Endothelial cell of umbilical vein (primary cell): ENCODE measurements at regions not wholly inside any gene's neighbourhood (a gene's known extent, or its start where the extent isn't known, plus 50 kb on each side); places are given as distances from the start of the nearest gene placed in this dataset.

Experiments
- BruUV-seq: library from RNA; stranded (reverse); fragments of 400-500 nt; replicated peaks from 2 replicates; lab custom pipeline; 2021; lab: Mats Ljungman, UMichigan
- CTCF ChIA-PET: fragments of 300-600, 350-600 bp; sonication (Branson Sonifier 250); formaldehyde crosslinking; loops from one replicate; lab custom pipeline; 2021; ENCODE audit warnings: antibody characterized with exemption, inconsistent platforms; lab: Charles Lee
- POLR2A ChIA-PET: fragments of 300-600, 350-600 bp; sonication (Branson Sonifier 250); formaldehyde crosslinking; loops from one replicate; lab custom pipeline; 2021; ENCODE audit warnings: antibody characterized with exemption, inconsistent platforms; lab: Charles Lee
- DNase-seq: peaks from one replicate; pipeline ENCODE4 v3.0.0-alpha.2; 2011; ENCODE audit warnings: low read depth, low spot score
- FAIRE-seq: peaks from 2 replicates; lab custom pipeline; 2011; peaks lifted over from hg19 to GRCh38; lab: Jason Lieb, UNC
- H2AFZ ChIP-seq: 2 replicates; pipeline ENCODE4 v1.6.0; 2012; ENCODE audit warnings: low read depth, low read length, control low read depth, inconsistent platforms
- H3K27ac ChIP-seq: 2 replicates; pipeline ENCODE4 v1.5.1; 2011; ENCODE audit warnings: low read depth, mild to moderate bottlenecking, control low read depth, low read length, moderate library complexity; ENCODE audit not compliant: insufficient read depth
- H3K27me3 ChIP-seq, 2 experiments: 2 replicates each; pipeline versions ENCODE4 v1.6.0 to v1.6.1; 2011; ENCODE audit warnings: low read length in 2 of 2, mixed read lengths in 1 of 2; ENCODE audit not compliant: control insufficient read depth in 2 of 2, insufficient read depth in 2 of 2
- H3K36me3 ChIP-seq, 2 experiments: 2 replicates in 1 of 2; 3 replicates in 1 of 2; pipeline ENCODE4 v1.5.1; 2011; ENCODE audit warnings: low read length in 2 of 2, mild to moderate bottlenecking in 1 of 2, moderate library complexity in 1 of 2; ENCODE audit not compliant: control insufficient read depth in 2 of 2, insufficient read depth in 2 of 2; ENCODE audit errors: extremely low read depth in 1 of 2
- H3K4me1 ChIP-seq: 3 replicates; pipeline ENCODE4 v1.5.1; 2011; ENCODE audit warnings: mild to moderate bottlenecking, low read length; ENCODE audit not compliant: control insufficient read depth, insufficient read depth; ENCODE audit errors: extremely low read depth
- H3K4me2 ChIP-seq: 2 replicates; pipeline ENCODE4 v1.6.1; 2011; ENCODE audit warnings: low read length, control low read depth, mixed read lengths; ENCODE audit not compliant: insufficient read depth
- H3K4me3 ChIP-seq, 3 experiments: fragments of 200-600 bp in 1 of 3; sonication (generic), shearing (Covaris generic) in 1 of 3; replicated peaks in 1 of 3; 2 replicates each; pipeline ENCODE4 v1.5.1; 2011 to 2016; ENCODE audit warnings: control low read depth in 3 of 3, low read length in 3 of 3, mild to moderate bottlenecking in 2 of 3, inconsistent platforms in 1 of 3, low read depth in 1 of 3, moderate library complexity in 1 of 3; ENCODE audit not compliant: insufficient read depth in 1 of 3
- H3K79me2 ChIP-seq: 2 replicates; pipeline ENCODE4 v1.6.0; 2012; ENCODE audit warnings: low read length, inconsistent platforms; ENCODE audit not compliant: control insufficient read depth, insufficient read depth
- H3K9ac ChIP-seq: replicated peaks from 2 replicates; pipeline ENCODE3; 2011; ENCODE audit warnings: low read length, control low read depth; ENCODE audit not compliant: insufficient read depth; ENCODE audit errors: extremely low read depth
- H3K9me1 ChIP-seq: replicated peaks from 3 replicates; pipeline ENCODE4 v1.6.0; 2011; ENCODE audit warnings: mild to moderate bottlenecking, low read length; ENCODE audit not compliant: control insufficient read depth, insufficient read depth; ENCODE audit errors: extremely low read depth
- H3K9me3 ChIP-seq: replicated peaks from 2 replicates; pipeline ENCODE4 v1.5.1; 2012; ENCODE audit warnings: low read length, inconsistent platforms; ENCODE audit not compliant: control insufficient read depth, insufficient read depth
- H4K20me1 ChIP-seq: replicated peaks from 2 replicates; pipeline ENCODE3; 2011; ENCODE audit warnings: mild to moderate bottlenecking, low read length; ENCODE audit not compliant: control insufficient read depth, insufficient read depth; ENCODE audit errors: extremely low read depth
- CTCF ChIP-seq, 2 donors: IDR thresholded peaks; 1 replicate in 1 of 2; 2 replicates in 1 of 2; pipeline ENCODE4 v1.5.1; 2011; ENCODE audit warnings: low read length in 2 of 2, mild to moderate bottlenecking in 2 of 2, moderate library complexity in 2 of 2, control low read depth in 1 of 2, inconsistent platforms in 1 of 2, low read depth in 1 of 2; ENCODE audit not compliant: insufficient read depth in 1 of 2; ENCODE audit errors: extremely low read depth in 1 of 2
- EZH2 ChIP-seq: IDR thresholded peaks from 2 replicates; pipeline ENCODE4 v1.6.1; 2012; ENCODE audit warnings: borderline replicate concordance, low read depth, mild to moderate bottlenecking, moderate library complexity, low read length, inconsistent platforms; ENCODE audit not compliant: severe bottlenecking
- FOS ChIP-seq: IDR thresholded peaks from 2 replicates; pipeline ENCODE4 v1.6.1; 2011; ENCODE audit warnings: mild to moderate bottlenecking, low read length, moderate library complexity, borderline replicate concordance; ENCODE audit not compliant: insufficient read depth
- GATA2 ChIP-seq: IDR thresholded peaks from 2 replicates; pipeline ENCODE4 v1.7.0; 2011; ENCODE audit warnings: low read depth, mild to moderate bottlenecking, moderate library complexity, mixed read lengths, low read length; ENCODE audit not compliant: insufficient read length, insufficient read depth
- JUN ChIP-seq: IDR thresholded peaks from 2 replicates; pipeline ENCODE4 v1.6.1; 2011; ENCODE audit warnings: borderline replicate concordance, low read depth; ENCODE audit not compliant: insufficient read length, insufficient read depth
- MYC ChIP-seq: IDR thresholded peaks from one replicate; pipeline ENCODE4 v1.6.1; 2011; ENCODE audit warnings: mild to moderate bottlenecking, low read depth, low read length
- POLR2A ChIP-seq: IDR thresholded peaks from 2 replicates; pipeline ENCODE4 v1.6.1; 2012; ENCODE audit warnings: low read depth, mild to moderate bottlenecking, control low read depth, low read length
- POLR2AphosphoS5 ChIP-seq: IDR thresholded peaks from 2 replicates; pipeline ENCODE4 v1.6.1; 2012; ENCODE audit warnings: low read depth, mild to moderate bottlenecking, control low read depth, low read length, moderate library complexity; ENCODE audit not compliant: insufficient read depth
- dilution Hi-C: fragments of 300-500 bp; cut with MboI; formaldehyde crosslinking; loops from one replicate; pipeline ENCODE4 v1.15.0; 2019; ENCODE audit warnings: low sequenced_read_pairs; ENCODE audit not compliant: extremely low pct_ligation_motif_present
- intact Hi-C: fragments of 100-400 bp; cut with micrococcal nuclease; formaldehyde crosslinking; loops from one replicate; pipeline ENCODE4 v1.10.0; 2022
- TF ChIP-seq, protein P1 (sequence below): IDR thresholded peaks from 2 replicates; pipeline ENCODE4 v1.6.1; 2011; ENCODE audit not compliant: insufficient read depth, insufficient read length

- ChIA-PET CTCF (no interaction called here), POLR2A (no interaction called here)
- Histone ChIP-seq H4K20me1 (no peaks in the 10 kb centered on the region), H3K9me1 (no peaks in the 10 kb centered on the region), H3K79me2 (no peaks in the 10 kb centered on the region), H2AFZ (no peak overlapping the region), H3K27ac (no peak overlapping the region), H3K9ac (no peak overlapping the region), H3K36me3 (no peaks in the 10 kb centered on the region), H3K27me3 (no peaks in the 10 kb centered on the region), H3K4me3 (no peak overlapping the region), H3K4me1 (no peaks in the 10 kb centered on the region), H3K9me3 (no peaks in the 10 kb centered on the region), H3K4me2 (no peak overlapping the region)
- no peak for FAIRE-seq
- intact Hi-C loops (no loop called here), dilution Hi-C loops (no loop called here)
- no peak for DNase-seq
- TF ChIP-seq, protein P1, sequence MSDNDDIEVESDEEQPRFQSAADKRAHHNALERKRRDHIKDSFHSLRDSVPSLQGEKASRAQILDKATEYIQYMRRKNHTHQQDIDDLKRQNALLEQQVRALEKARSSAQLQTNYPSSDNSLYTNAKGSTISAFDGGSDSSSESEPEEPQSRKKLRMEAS, result no peak
- TF ChIP-seq POLR2AphosphoS5, result no peak
- no peak for TF ChIP-seq JUN
- TF ChIP-seq EZH2, result no peak
- TF ChIP-seq GATA2, result no peak
- no peak for TF ChIP-seq POLR2A
- no peak for TF ChIP-seq FOS
- no peak for TF ChIP-seq CTCF (IDR thresholded peaks at IDR 0.05; ENCODE audit: extremely low read depth in 1 of 2, insufficient read depth in 1 of 2, low read depth in 1 of 2, low read length in 2 of 2)
- no peak for TF ChIP-seq MYC
- BruUV-seq, result no TSS peak
Observed at GRCh38 chr4:177681902-177682301, 239.7 kb upstream of the AGA start.
